DND-41 (cell line): ENCODE measurements at regions not wholly inside any gene's neighbourhood (a gene's known extent, or its start where the extent isn't known, plus 50 kb on each side); places are given as distances from the start of the nearest gene placed in this dataset.

ENCODE experiments used
- EZH2 ChIP-seq: IDR thresholded peaks from 3 replicates; pipeline ENCODE4 v1.6.1; 2012; ENCODE audit warnings: borderline replicate concordance, low read depth, mild to moderate bottlenecking, moderate library complexity, low read length, inconsistent platforms; ENCODE audit not compliant: severe bottlenecking
- TF ChIP-seq, protein P1 (sequence below): IDR thresholded peaks from 2 replicates; pipeline ENCODE4 v1.5.1; 2012; ENCODE audit warnings: borderline replicate concordance, low read length, moderate library complexity, mild to moderate bottlenecking; ENCODE audit not compliant: poor library complexity, severe bottlenecking; ENCODE audit errors: extremely low read depth

DNA sequence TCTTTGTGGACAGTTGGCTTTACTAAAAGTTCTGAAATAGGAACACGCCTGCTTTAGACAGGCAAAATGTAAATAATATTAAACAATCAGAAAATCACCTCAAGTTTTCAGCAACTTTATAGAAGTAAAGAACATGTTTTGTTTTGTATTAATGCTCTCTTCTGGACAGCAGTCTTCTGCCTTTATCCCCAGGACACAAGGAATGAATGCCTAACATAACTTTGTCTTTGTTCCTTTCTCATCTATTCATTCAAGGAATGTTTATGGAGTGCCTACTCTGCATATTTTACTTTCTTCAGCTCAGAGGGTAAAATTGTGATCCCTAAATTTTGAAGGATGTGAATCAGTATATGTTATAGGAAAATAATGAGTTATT lies 325.4 kb downstream of the FOXO1 start:
- TF ChIP-seq, protein P1, sequence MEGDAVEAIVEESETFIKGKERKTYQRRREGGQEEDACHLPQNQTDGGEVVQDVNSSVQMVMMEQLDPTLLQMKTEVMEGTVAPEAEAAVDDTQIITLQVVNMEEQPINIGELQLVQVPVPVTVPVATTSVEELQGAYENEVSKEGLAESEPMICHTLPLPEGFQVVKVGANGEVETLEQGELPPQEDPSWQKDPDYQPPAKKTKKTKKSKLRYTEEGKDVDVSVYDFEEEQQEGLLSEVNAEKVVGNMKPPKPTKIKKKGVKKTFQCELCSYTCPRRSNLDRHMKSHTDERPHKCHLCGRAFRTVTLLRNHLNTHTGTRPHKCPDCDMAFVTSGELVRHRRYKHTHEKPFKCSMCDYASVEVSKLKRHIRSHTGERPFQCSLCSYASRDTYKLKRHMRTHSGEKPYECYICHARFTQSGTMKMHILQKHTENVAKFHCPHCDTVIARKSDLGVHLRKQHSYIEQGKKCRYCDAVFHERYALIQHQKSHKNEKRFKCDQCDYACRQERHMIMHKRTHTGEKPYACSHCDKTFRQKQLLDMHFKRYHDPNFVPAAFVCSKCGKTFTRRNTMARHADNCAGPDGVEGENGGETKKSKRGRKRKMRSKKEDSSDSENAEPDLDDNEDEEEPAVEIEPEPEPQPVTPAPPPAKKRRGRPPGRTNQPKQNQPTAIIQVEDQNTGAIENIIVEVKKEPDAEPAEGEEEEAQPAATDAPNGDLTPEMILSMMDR: no peak
- TF ChIP-seq EZH2: no peak
